ENCODE measurements at regions not wholly inside any gene's neighbourhood (a gene's known extent, or its start where the extent isn't known, plus 50 kb on each side); places are given as distances from the start of the nearest gene placed in this dataset.
"Not testable (repeated sequence)": the region's sequence is repeated elsewhere in the genome, so short reads cannot be mapped to it uniquely, and the experiment has no call there.

GRCh38 chr13:19085876-19086275 is 95.7 kb downstream of the TUBA3C start:
- H3K9me3 ChIP-seq (ENCODE audit: control insufficient read depth in 2 of 2, low read length in 2 of 2): no peaks in the 10 kb centered on the region
- Mint-ChIP-seq H3K36me3 (no peaks in the 10 kb centered on the region), H3K4me1 (no peaks in the 10 kb centered on the region), H3K27me3 (no peaks in the 10 kb centered on the region), H3K9me3 (peaks cover 0 to 5% (median 3%) of the 10 kb centered on the region in 7 donors), H3K4me3 (no peak overlapping the region), H3K27ac (no peak overlapping the region)
- H3K27me3 ChIP-seq (ENCODE audit: control insufficient read depth, insufficient read depth, low read length): no peaks in the 10 kb centered on the region
- no peaks in the 10 kb centered on the region for H3K4me1 ChIP-seq (ENCODE audit: control insufficient read depth, insufficient read depth, low read length, poor library complexity, severe bottlenecking)
- no peak for ATAC-seq (ENCODE audit: low read depth in 2 of 2)
- no peaks in the 10 kb centered on the region for H3K36me3 ChIP-seq (ENCODE audit: control insufficient read depth, insufficient read depth, low read length)
- no peak overlapping the region for H3K27ac ChIP-seq (ENCODE audit: insufficient read depth, low read length, poor library complexity, severe bottlenecking)
- no peak overlapping the region for H3K4me3 ChIP-seq (ENCODE audit: low read depth, low read length)
- no peak for DNase-seq

DNA sequence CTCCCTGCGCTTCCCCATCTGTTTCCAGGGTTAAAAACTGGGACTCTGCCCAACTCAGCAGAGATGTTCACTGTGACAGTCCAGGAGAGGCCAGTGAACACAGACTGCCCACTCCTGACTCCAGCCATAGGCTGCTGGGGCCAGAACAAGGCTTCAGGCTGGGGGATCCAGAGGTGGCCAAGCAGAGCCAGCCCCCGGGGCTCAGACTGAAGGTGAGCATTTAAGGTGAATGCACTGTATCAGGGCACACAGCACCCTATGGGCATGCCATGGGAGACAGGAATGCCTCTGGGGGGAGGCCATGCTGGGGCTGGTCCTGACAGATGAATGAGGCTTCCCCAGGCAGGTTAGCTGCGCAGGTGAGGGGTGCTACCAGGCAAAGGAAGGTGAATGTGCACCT is 96.4 kb downstream of the TUBA3C start:
- Mint-ChIP-seq H3K36me3 (no peaks in the 10 kb centered on the region), H3K27me3 (no peaks in the 10 kb centered on the region), H3K4me3 (no peak overlapping the region), H3K27ac (no peak overlapping the region), H3K9me3 (peaks cover 0 to 6% (median 4%) of the 10 kb centered on the region in 7 donors), H3K4me1 (no peaks in the 10 kb centered on the region)
- Histone ChIP-seq H3K9me3 (ENCODE audit: control insufficient read depth in 2 of 2, low read length in 2 of 2) (no peaks in the 10 kb centered on the region), H3K4me1 (ENCODE audit: control insufficient read depth, insufficient read depth, low read length, poor library complexity, severe bottlenecking) (no peaks in the 10 kb centered on the region), H3K36me3 (ENCODE audit: control insufficient read depth, insufficient read depth, low read length) (no peaks in the 10 kb centered on the region), H3K4me3 (ENCODE audit: low read depth, low read length) (no peak overlapping the region), H3K27me3 (ENCODE audit: control insufficient read depth, insufficient read depth, low read length) (no peaks in the 10 kb centered on the region), H3K27ac (ENCODE audit: insufficient read depth, low read length, poor library complexity, severe bottlenecking) (no peak overlapping the region)
- ATAC-seq (ENCODE audit: low read depth in 2 of 2) (no peak), DNase-seq (no peak)

- Histone ChIP-seq H3K4me3 (ENCODE audit: low read depth, low read length) (no peak overlapping the region), H3K27ac (ENCODE audit: insufficient read depth, low read length, poor library complexity, severe bottlenecking) (no peak overlapping the region), H3K4me1 (ENCODE audit: control insufficient read depth, insufficient read depth, low read length, poor library complexity, severe bottlenecking) (no peaks in the 10 kb centered on the region), H3K27me3 (ENCODE audit: control insufficient read depth, insufficient read depth, low read length) (no peaks in the 10 kb centered on the region), H3K36me3 (ENCODE audit: control insufficient read depth, insufficient read depth, low read length) (no peaks in the 10 kb centered on the region), H3K9me3 (ENCODE audit: control insufficient read depth in 2 of 2, low read length in 2 of 2) (no peaks in the 10 kb centered on the region)
- peaks cover 1 to 8% (median 5%) of the 10 kb centered on the region in 7 donors for H3K9me3 Mint-ChIP-seq
- no peak for ATAC-seq (ENCODE audit: low read depth in 2 of 2)
- H3K27ac Mint-ChIP-seq: no peak overlapping the region
- H3K4me3 Mint-ChIP-seq: no peak overlapping the region
- H3K27me3 Mint-ChIP-seq: no peaks in the 10 kb centered on the region
- no peak for DNase-seq
- H3K36me3 Mint-ChIP-seq: no peaks in the 10 kb centered on the region
- no peaks in the 10 kb centered on the region for H3K4me1 Mint-ChIP-seq
Observed at GRCh38 chr13:19083340-19083739, 98.3 kb downstream of the TUBA3C start.

DNA sequence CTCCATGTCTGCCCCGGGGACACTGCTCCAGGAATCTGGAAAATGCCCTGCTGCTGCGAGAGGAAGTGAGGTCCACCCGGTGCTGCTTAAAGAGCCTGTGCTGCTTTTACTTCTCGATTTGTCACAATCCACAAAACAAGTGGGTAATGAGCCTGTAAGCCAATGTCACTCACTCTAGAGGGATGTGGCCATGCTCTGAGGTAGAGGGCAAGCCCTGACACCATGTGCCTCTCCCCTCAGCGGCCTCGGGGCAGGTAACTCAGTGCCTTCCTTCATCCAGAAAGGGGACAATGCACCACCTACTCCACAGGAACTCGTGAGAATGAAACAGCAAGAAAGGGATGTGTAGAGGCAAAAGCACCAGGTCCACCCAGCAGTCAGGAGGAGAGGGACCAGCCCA is 106.2 kb downstream of the TUBA3C start:
- H3K4me1 Mint-ChIP-seq: peaks cover 0 to 5% (median 0%) of the 10 kb centered on the region in 4 donors
- H3K4me3 ChIP-seq (ENCODE audit: low read depth, low read length): no peak overlapping the region
- no peaks in the 10 kb centered on the region for H3K36me3 ChIP-seq (ENCODE audit: control insufficient read depth, insufficient read depth, low read length)
- peaks cover 0 to 13% (median 8%) of the 10 kb centered on the region in 7 donors for H3K9me3 Mint-ChIP-seq
- no peaks in the 10 kb centered on the region for H3K27me3 Mint-ChIP-seq
- no peaks in the 10 kb centered on the region for H3K9me3 ChIP-seq (ENCODE audit: control insufficient read depth in 2 of 2, low read length in 2 of 2)
- no peaks in the 10 kb centered on the region for H3K36me3 Mint-ChIP-seq
- no peaks in the 10 kb centered on the region for H3K27me3 ChIP-seq (ENCODE audit: control insufficient read depth, insufficient read depth, low read length)
- no peak overlapping the region for H3K4me3 Mint-ChIP-seq
- H3K27ac ChIP-seq (ENCODE audit: insufficient read depth, low read length, poor library complexity, severe bottlenecking): no peak overlapping the region
- H3K27ac Mint-ChIP-seq: no peak overlapping the region
- ATAC-seq (ENCODE audit: low read depth in 2 of 2) (no peak), DNase-seq (no peak)
- H3K4me1 ChIP-seq (ENCODE audit: control insufficient read depth, insufficient read depth, low read length, poor library complexity, severe bottlenecking): no peaks in the 10 kb centered on the region

DNA sequence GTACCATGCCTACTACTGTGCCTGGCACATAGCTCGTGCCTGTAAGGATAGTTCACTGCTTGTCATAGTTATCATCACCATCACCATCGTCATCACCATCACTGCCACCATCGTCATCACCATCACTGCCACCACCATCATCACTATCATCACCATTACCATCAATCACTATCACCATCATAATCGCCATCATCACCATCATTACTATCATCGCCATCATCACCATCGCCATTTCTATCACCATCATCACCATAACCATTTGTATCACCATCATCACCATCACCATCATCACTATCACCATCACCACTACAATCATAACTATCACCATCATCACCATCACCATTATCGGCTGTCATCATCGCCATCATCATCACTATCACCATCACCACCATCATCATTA is 107.1 kb downstream of the TUBA3C start:
- no peaks in the 10 kb centered on the region for H3K9me3 ChIP-seq (ENCODE audit: control insufficient read depth in 2 of 2, low read length in 2 of 2)
- Mint-ChIP-seq H3K27me3 (no peaks in the 10 kb centered on the region), H3K36me3 (no peaks in the 10 kb centered on the region), H3K4me3 (no peak overlapping the region), H3K4me1 (peaks cover 0 to 5% (median 0%) of the 10 kb centered on the region in 4 donors), H3K9me3 (peaks cover 0 to 17% (median 8%) of the 10 kb centered on the region in 7 donors), H3K27ac (no peak overlapping the region)
- no peaks in the 10 kb centered on the region for H3K27me3 ChIP-seq (ENCODE audit: control insufficient read depth, insufficient read depth, low read length)
- H3K4me1 ChIP-seq (ENCODE audit: control insufficient read depth, insufficient read depth, low read length, poor library complexity, severe bottlenecking): no peaks in the 10 kb centered on the region
- no peak overlapping the region for H3K27ac ChIP-seq (ENCODE audit: insufficient read depth, low read length, poor library complexity, severe bottlenecking)
- H3K4me3 ChIP-seq (ENCODE audit: low read depth, low read length): no peak overlapping the region
- ATAC-seq (ENCODE audit: low read depth in 2 of 2) (no peak), DNase-seq (no peak)
- H3K36me3 ChIP-seq (ENCODE audit: control insufficient read depth, insufficient read depth, low read length): no peaks in the 10 kb centered on the region

DNA sequence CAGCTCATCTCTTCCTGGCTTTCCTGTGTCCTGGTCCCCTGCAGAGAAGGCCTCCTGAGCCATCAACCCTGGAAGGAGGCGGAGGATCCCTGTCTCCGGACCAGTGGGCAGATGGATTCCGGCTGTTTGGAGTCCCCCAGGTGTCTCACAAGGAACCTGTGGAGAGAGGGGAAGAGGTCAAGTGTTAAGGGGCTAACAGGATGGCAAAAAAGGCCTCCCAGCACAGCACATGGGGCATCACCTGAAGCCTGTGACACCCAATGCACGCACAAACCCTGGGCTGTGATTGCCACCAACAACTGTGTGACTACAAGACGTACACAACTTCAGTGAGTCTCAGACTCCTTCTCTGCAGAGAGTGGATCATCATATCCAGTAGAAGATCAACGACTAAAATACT is 107.5 kb downstream of the TUBA3C start:
- not testable (repeated sequence) for H3K27ac ChIP-seq (ENCODE audit: insufficient read depth, low read length, poor library complexity, severe bottlenecking); H3K9me3 ChIP-seq (ENCODE audit: control insufficient read depth in 2 of 2, low read length in 2 of 2); H3K27me3 Mint-ChIP-seq; H3K27ac Mint-ChIP-seq; H3K4me3 Mint-ChIP-seq; H3K4me3 ChIP-seq (ENCODE audit: low read depth, low read length); H3K36me3 Mint-ChIP-seq; H3K4me1 ChIP-seq (ENCODE audit: control insufficient read depth, insufficient read depth, low read length, poor library complexity, severe bottlenecking); DNase-seq; ATAC-seq (ENCODE audit: low read depth in 2 of 2); H3K36me3 ChIP-seq (ENCODE audit: control insufficient read depth, insufficient read depth, low read length); H3K4me1 Mint-ChIP-seq; H3K27me3 ChIP-seq (ENCODE audit: control insufficient read depth, insufficient read depth, low read length)
- H3K9me3 Mint-ChIP-seq: peaks cover 0 to 16% (median 6%) of the 10 kb centered on the region in 7 donors

DNA sequence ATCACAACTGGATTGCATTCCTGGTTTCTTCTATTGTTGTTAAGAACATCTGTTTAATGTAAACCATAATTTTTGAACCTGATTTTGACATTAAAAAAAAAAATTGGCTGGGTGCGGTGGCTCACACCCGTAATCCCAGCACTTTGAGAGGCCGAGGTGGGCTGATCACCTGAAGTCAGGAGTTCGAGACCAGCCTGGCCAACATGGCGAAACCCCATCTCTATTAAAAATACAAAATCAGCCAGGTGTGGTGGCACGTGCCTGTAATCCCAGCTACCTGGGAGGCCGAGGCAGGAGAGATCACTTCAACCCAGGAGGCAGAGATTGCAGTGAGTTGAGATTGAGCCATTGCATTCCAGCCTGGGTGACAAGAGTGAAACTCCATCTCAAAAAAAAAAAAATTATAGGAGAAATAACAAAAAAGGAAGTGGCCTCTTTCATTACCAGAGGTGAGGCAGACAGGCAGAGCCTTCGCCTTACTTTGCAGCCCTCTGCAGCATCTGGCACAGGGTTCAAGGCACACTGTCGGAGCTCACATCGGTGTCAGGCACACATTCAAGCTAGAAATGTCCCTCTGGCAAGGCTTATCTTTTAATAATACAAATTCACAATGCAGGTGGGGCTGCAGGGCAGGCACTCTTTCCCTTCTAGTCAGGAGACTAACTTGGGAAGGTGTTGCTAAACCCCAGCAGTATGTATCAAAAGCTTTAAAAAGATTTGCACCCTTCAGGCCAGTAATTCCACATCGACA is 108.5 kb downstream of the TUBA3C start:
- not testable (repeated sequence) for H3K27ac ChIP-seq (ENCODE audit: insufficient read depth, low read length, poor library complexity, severe bottlenecking); H3K9me3 ChIP-seq (ENCODE audit: control insufficient read depth in 2 of 2, low read length in 2 of 2); H3K4me1 Mint-ChIP-seq; H3K4me3 Mint-ChIP-seq; H3K36me3 ChIP-seq (ENCODE audit: control insufficient read depth, insufficient read depth, low read length); H3K27ac Mint-ChIP-seq; H3K4me1 ChIP-seq (ENCODE audit: control insufficient read depth, insufficient read depth, low read length, poor library complexity, severe bottlenecking); H3K4me3 ChIP-seq (ENCODE audit: low read depth, low read length); DNase-seq; H3K36me3 Mint-ChIP-seq; H3K27me3 Mint-ChIP-seq; H3K27me3 ChIP-seq (ENCODE audit: control insufficient read depth, insufficient read depth, low read length); ATAC-seq (ENCODE audit: low read depth in 2 of 2)
- peaks cover 0 to 16% (median 6%) of the 10 kb centered on the region in 7 donors for H3K9me3 Mint-ChIP-seq

GRCh38 chr13:19072543-19072942 is 109.1 kb downstream of the TUBA3C start:
- ATAC-seq (ENCODE audit: low read depth in 2 of 2): no peak
- Mint-ChIP-seq H3K4me1 (peaks cover 0 to 5% (median 0%) of the 10 kb centered on the region in 4 donors), H3K9me3 (peaks cover 0 to 15% (median 6%) of the 10 kb centered on the region in 7 donors), H3K4me3 (no peak overlapping the region), H3K27ac (no peak overlapping the region), H3K36me3 (no peaks in the 10 kb centered on the region), H3K27me3 (no peaks in the 10 kb centered on the region)
- Histone ChIP-seq H3K4me1 (ENCODE audit: control insufficient read depth, insufficient read depth, low read length, poor library complexity, severe bottlenecking) (no peaks in the 10 kb centered on the region), H3K27me3 (ENCODE audit: control insufficient read depth, insufficient read depth, low read length) (no peaks in the 10 kb centered on the region), H3K4me3 (ENCODE audit: low read depth, low read length) (no peak overlapping the region), H3K27ac (ENCODE audit: insufficient read depth, low read length, poor library complexity, severe bottlenecking) (no peak overlapping the region), H3K36me3 (ENCODE audit: control insufficient read depth, insufficient read depth, low read length) (no peaks in the 10 kb centered on the region), H3K9me3 (ENCODE audit: control insufficient read depth in 2 of 2, low read length in 2 of 2) (no peaks in the 10 kb centered on the region)
- no peak for DNase-seq

Data from CD4-positive, CD25-positive, alpha-beta regulatory T cell (primary cell).